Upper lobe of left lung (tissue), 4 donors: ENCODE measurements at regions not wholly inside any gene's neighbourhood (a gene's known extent, or its start where the extent isn't known, plus 50 kb on each side); places are given as distances from the start of the nearest gene placed in this dataset.
"Not testable (repeated sequence)": the region's sequence is repeated elsewhere in the genome, so short reads cannot be mapped to it uniquely, and the experiment has no call there.

Experiments used
- EP300 ChIP-seq, 4 donors: sonication (generic); formaldehyde crosslinking; IDR thresholded peaks; one replicate each; pipeline ENCODE4 v1.5.1; 2017; ENCODE audit warnings: antibody characterized with exemption in 4 of 4, control low read depth in 2 of 4
- POLR2A ChIP-seq, 4 donors: fragments of 450-650 bp; IDR thresholded peaks; one replicate each; pipeline ENCODE4 v1.5.1; 2016 to 2017; ENCODE audit warnings: antibody characterized with exemption in 4 of 4, mild to moderate bottlenecking in 2 of 4
- POLR2AphosphoS5 ChIP-seq, 2 donors: sonication (generic); formaldehyde crosslinking; IDR thresholded peaks; one replicate each; pipeline ENCODE4 v1.5.1; 2017; ENCODE audit warnings: antibody characterized with exemption in 2 of 2
- TF ChIP-seq, protein P1 (sequence below), 6 experiments: fragments of 450-650 bp in 4 of 6; fragments of 200-600 bp in 2 of 6; sonication (generic) in 2 of 6; IDR thresholded peaks; one replicate each; pipeline ENCODE4 v1.5.1; 2016 to 2019; ENCODE audit warnings: antibody characterized with exemption in 6 of 6

DNA sequence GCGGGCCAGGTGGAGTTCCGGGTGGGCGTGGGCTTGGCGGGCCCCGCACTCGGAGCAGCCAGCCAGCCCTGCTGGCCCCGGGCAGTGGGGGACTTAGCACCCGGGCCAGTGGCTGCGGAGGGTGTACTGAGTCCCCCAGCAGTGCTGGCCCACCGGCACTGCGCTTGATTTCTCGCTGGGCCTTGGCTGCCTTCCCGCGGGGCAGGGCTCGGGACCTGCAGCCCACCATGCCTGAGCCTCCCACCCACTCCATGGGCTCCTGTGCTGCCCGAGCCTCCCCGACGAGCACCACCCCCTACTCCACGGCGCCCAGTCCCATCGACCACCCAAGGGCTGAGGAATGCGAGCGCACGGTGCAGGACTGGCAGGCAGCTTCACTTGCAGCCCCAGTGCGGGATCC lies 55.3 kb upstream of the ITGB1 start:
- TF ChIP-seq, protein P1, sequence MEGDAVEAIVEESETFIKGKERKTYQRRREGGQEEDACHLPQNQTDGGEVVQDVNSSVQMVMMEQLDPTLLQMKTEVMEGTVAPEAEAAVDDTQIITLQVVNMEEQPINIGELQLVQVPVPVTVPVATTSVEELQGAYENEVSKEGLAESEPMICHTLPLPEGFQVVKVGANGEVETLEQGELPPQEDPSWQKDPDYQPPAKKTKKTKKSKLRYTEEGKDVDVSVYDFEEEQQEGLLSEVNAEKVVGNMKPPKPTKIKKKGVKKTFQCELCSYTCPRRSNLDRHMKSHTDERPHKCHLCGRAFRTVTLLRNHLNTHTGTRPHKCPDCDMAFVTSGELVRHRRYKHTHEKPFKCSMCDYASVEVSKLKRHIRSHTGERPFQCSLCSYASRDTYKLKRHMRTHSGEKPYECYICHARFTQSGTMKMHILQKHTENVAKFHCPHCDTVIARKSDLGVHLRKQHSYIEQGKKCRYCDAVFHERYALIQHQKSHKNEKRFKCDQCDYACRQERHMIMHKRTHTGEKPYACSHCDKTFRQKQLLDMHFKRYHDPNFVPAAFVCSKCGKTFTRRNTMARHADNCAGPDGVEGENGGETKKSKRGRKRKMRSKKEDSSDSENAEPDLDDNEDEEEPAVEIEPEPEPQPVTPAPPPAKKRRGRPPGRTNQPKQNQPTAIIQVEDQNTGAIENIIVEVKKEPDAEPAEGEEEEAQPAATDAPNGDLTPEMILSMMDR (IDR thresholded peaks at IDR 0.05) = not testable (repeated sequence)
- TF ChIP-seq EP300, POLR2A, POLR2AphosphoS5 (IDR thresholded peaks at IDR 0.05): not testable (repeated sequence)
